Epithelial cell of prostate (primary cell): ENCODE measurements at regions not wholly inside any gene's neighbourhood (a gene's known extent, or its start where the extent isn't known, plus 50 kb on each side); places are given as distances from the start of the nearest gene placed in this dataset.
"Not testable (repeated sequence)": the region's sequence is repeated elsewhere in the genome, so short reads cannot be mapped to it uniquely, and the experiment has no call there.

Source experiments
- DNase-seq: peaks from one replicate; pipeline ENCODE4 v3.0.0-alpha.2; 2011; ENCODE audit warnings: low read depth, low spot score
- H3K27ac ChIP-seq: fragments of 450-650 bp; 2 replicates; pipeline ENCODE4 v1.5.1; 2017; ENCODE audit warnings: mild to moderate bottlenecking

DNA sequence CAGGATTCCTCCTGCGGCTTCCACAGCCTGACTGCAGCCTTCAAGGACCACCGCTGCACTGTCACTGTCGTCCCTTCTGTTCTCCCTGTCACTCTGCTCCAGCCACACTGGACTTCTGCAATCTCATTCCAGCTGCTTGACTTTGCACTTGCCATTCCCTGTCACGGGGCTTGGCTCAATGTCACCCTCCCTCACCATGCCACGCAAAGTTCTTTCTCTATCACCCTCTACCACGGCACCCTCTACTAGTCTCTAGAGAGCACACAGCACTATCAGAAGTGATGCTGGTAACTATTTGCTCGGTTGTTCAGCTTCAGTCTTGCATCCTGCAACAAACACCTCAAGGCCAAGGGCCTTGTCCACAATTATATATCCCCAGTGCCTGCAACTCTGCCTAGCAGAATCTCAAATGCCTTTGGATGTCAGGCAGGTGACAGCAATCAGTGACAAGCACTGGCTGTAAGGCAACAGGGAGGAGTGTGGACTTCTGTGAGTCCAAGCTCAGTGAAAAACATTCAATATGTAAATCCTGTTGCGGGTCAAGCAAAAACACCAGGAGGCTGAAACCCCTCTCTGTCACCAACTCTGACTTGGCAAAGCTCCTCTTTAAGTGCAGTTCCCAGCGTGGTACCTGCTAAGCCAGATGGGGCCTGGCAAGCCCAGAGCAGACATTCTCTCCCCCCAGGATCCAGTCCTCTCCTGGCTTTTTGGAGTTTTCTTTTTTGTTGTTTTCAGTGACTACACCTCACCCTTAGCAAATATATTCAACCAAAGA lies 259.9 kb downstream of the FGFR2 start:
- no peak overlapping the region for H3K27ac ChIP-seq
- no peak for DNase-seq

DNA sequence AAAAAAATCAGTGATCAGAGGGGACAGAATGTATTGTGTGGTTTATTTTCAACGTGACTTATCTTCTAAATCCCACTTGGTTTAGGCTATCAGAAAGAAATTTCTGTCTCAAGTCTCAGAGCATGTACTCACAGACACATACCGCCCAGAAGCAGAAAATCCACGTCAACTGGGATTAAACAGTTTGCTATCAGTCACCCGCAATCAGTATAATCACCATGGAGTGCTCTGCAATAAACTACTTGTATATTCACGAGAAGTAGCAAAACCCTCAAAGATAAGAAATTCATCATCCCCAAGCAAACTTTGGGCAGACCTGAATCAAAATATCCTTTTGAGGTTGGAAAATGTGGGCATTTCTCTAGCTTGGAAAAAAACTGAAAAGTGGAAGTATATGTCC lies 259.1 kb downstream of the FGFR2 start:
- H3K27ac ChIP-seq, result no peak overlapping the region
- no peak for DNase-seq

DNA sequence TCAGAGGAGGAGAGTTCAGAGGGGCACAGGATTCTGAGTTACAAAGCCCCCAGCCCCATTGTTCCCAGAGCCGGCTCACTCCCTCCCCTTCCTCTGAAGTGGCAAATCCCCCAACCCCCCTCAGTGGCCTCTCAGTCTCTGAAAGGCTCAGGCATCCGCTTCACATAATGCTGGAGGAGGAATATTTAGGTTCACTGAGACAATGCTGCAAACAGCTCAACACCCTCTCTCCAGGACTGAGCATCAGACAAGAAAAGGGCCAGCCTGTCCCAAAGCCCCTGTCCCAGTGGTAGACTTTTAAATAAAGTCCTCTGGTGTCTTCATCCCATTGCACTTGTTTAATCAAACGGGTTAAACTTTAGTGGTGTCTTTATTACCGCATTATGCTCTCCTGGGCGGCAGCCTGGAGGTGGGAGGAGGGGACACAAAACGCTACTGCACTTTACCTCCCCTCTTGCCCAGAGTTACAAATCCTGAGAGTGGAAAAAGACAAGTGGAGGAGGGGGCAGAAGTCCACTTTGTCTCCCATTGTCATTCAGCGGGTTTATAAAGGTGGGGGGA lies 257.9 kb downstream of the FGFR2 start:
- H3K27ac ChIP-seq, result no peak overlapping the region
- DNase-seq, result no peak

DNA sequence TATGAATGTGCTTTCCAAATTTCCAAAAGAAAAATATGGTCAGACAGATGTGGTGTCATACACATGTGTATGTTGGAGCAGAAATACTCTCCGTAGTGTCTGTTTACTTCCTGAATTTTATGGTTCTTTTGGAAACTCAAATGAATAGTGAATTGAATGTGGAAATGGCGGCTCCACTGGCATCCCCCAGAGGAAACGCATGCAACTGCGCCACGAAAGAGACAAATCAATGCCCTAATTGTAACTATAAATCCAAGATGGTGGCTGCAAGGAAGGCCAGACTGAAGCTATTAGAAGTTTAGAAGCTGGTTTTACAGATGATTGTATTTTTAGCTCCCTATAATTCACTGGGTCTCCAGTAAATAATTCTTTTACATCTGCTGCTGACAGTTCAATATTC lies 246.7 kb downstream of the FGFR2 start:
- no peak overlapping the region for H3K27ac ChIP-seq
- no peak for DNase-seq

DNA sequence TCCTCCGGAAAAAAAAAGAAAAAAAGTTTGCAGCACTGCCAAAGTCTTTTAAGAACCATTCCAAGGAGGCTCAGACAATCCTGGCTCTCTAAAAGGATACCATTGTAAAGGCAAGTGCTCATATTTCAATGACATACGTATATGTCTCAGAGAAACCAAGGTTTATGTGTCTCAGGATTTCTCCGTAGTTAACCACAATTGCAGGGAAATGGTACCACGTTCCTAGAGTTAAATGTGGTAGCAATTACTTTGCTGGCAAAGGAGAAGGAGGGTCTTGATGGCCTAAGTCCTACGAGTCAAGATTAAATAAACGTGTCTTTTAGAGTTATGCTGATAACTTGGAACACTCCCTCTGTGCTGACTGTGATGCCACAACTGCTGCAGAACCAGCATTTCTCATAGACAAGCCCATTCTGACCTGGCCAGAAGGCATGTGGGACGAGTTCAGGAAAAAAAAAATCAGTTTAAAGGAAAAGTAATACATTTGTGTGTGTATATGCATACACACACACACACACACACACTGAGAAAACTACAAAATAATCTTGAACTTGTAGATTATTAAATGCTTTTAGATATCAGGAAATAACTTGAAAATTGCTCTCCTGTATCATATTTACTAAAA lies 245.9 kb downstream of the FGFR2 start:
- H3K27ac ChIP-seq, result no peak overlapping the region
- DNase-seq, result no peak

DNA sequence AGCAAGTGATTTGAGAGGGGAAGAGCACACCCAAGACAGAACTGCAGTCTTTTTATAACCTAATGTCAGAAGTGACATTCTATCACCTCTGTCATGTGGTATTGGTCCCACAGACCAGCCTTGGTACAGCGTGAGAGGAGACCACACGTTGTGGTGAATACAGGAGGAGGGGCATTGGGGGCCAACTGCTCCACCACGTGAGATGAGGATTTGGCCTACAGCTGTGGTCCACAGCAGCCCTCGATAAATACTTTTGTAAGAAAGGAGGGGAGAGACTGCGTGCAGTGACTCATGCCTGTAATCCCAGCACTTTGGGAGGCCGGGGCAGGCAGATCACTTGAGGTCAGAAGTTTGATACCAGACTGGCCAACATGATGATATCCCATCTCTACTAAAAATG lies 243.1 kb downstream of the FGFR2 start:
- DNase-seq, result no peak
- no peak overlapping the region for H3K27ac ChIP-seq

DNA sequence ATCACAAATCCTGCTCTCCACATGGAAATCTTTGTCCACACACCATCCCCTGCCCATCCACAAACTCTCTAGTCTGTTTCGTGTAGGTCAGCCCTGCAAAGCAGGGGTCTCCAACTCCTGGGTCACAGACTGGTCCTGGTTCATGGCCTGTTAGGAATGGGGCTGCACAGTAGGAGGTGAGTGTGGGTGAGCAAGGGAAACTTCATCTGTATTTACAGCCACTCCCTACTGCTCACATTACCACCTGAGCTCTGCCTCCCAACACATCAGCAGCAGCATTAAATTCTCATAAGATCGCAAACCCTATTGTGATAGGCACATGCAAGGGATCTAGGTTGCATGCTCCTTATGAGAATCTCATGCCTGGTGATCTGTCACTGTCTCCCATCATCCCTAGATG lies 242.1 kb downstream of the FGFR2 start:
- no peak for DNase-seq

DNA sequence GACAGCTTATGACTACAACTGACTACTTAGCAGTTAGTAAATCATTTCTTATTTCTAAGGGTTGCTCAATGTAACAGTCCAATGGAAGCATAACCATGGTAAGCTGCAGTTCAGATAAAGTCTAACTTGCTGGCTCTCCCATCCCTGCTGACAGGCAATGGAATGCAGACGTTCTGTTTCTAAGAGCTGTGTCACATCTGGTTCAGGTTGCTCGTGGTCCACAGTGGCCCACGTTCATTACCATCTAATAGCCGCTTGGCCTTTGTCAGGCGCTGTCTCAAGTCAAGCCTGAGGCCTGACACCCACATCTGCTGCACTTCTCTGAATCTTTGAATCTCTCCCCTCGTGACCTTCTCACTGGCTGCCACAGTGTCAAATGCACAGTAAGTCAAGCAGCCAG lies 240.8 kb downstream of the FGFR2 start:
- DNase-seq, result no peak
- no peak overlapping the region for H3K27ac ChIP-seq

More for the DNA sequence above, 242.1 kb downstream of the FGFR2 start:
- H3K27ac ChIP-seq, result no peak overlapping the region

DNA sequence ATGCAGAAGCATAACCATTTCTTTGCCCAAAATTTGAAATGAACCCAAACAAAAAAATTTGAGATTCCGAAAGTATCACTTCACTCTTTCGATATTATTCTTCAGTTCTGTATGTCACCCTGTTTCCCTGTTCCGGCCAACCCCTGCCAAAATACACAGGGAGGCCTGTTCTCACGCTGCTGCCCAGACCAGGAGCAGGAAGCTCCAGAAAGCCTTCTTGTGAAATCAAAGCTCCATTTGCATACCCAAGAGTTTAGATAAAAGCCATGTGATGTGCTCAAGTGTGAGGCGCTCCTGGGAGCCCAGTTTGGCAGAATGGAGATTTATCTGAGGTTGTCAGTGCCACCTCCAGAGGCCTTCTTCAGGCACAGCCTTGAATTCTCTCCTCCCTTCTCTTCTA lies 236.2 kb downstream of the FGFR2 start:
- DNase-seq, result peak; percentile 37
- H3K27ac ChIP-seq, result no peak overlapping the region

DNA sequence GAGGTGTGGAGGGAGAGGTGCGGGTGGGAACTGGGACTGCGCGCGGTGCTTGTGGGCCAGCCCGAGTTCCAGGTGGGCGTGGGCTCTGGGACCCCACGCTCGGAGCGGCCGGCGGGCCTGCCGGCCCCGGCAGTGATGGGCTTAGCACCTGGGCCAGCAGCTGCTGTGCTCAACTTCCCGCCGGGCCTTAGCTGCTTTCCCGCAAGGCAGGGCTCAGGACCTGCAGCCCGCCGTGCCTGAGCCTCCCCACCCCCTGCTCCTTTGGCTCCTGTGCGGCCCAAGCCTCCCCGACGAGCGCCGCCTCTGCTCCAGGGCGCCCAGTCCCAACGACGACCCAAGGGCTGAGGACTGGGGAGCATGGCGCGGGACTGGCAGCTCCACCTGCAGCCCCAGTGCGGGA lies 232.7 kb downstream of the FGFR2 start:
- DNase-seq, result no peak
- H3K27ac ChIP-seq, result no peak overlapping the region

DNA sequence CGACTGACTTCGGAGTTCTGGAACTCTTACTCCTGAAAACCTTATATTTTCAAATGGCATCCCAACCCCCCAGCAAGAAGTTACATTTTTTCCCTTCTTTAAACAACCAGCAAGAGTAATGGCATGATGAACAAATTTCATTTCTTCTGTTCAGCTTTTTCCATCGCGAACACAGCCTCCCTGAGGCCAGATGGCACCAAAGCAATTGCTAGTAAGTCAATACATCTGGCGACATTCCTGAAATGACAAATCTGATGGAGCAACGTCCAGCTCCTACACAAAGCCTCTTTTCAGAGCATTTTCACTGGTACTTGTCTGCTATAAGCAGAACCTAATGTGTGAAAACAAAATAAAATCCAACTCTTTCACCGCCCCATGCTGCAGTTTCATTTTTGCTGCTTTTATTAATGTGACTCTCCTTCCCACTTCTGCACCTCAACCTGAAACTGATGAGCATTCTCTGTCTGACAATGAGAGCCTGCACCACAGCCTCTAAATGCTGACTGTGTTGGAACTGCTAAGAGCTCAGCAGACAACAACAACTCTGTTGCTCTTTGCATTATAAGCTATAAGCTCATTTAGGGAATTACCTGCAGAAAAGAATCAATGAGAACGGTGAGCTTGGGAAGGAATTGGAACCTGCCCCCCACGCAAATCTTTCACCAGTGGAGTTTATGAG lies 229.8 kb downstream of the FGFR2 start:
- DNase-seq, result no peak
- H3K27ac ChIP-seq, result no peak overlapping the region

DNA sequence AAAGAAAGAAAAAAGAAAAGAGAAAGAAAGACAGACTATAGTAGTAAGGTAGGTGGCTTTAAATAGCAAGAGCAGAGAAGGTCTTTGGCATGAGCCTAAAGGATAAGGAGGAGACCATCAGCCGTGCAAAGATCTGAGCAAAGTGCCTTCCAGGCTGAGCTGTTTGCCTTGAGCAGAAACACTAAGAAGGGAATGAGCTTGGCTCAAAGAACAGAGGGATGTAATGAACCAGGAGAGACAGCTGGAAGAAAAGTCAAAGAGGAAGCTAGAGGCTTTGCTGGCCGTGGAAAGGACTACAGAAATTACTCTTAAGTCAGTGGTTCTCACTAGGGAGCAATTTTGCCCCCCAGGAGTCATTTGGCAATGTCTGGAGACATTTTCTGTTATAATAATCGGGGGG lies 228.6 kb downstream of the FGFR2 start:
- DNase-seq, result no peak
- no peak overlapping the region for H3K27ac ChIP-seq

DNA sequence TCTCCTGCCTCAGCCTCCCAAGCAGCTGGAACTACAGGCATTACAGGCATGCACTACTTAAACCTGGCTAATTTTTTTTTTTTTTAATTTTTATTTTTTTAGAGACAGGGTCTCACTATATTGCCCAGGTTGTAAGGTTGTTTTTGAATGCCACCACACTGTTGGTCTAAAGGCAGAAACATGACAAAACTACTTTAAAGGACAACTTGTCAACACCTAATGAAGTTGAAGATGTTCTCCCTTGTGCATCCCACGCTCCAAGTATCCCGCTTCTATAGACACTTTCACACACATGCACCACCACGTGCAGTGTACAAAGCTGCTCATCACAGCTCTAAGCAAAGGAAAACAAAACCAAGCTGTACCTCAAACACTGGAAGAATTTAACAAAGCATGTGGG lies 226.4 kb downstream of the FGFR2 start:
- no peak overlapping the region for H3K27ac ChIP-seq

DNA sequence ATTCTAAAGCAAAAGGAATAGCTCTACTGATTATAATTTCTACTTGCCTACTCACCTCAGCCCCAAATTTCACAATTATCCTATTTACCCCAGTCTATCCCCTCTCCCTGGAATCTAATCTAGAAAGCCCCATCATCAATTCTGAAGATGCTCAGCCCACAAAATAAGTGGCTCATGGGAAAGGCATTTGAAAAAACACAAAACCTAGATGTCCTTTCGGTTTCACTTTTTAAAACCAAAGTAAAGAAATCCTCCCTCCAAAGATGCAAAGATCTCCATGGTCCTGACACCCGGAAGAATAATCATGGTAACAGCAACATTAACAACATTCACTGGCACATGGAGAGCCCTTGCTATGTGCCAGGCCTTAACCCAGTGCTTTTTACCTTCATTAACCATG lies 224.8 kb downstream of the FGFR2 start:
- no peak for DNase-seq
- no peak overlapping the region for H3K27ac ChIP-seq

More for the DNA sequence above, 226.4 kb downstream of the FGFR2 start:
- DNase-seq, result no peak

DNA sequence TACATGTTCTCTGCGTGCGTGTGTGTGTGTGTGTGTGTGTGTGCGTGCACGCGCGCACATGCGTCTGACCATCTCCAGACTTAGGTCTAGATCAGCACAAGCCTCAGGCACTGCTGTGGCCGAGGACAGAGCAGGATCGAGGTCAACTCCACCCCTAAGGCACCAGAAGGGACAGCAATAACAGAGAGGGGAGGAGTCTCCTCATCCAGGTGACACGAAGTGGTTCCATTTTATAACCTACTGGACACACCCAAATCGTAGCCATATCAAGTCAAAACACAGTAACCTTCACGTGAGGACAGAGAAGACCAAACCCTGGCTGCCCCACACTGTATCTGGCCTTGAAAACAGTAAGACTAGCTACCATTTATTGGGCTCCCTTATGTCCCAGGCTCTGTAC lies 224.1 kb downstream of the FGFR2 start:
- DNase-seq, result no peak
- no peak overlapping the region for H3K27ac ChIP-seq

DNA sequence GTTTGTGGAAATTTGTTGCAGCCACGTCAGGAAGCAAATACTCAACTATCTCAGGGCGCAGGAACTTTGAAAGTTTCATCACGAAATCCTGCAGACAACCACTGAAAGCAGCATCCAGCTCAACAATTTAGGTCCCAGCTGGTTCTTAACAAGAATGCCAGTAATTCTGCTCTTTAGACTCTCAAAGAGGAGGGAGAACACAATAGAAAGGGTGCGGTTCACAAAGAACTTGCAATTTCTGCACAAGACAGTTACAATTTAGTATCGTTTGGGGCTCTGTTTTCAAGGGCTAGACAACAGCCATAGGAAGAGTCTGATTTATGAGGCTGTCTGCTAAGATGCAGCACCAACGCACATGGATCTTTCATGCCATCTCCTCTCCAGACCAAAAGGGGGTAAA lies 223.1 kb downstream of the FGFR2 start:
- DNase-seq, result no peak
- no peak overlapping the region for H3K27ac ChIP-seq

DNA sequence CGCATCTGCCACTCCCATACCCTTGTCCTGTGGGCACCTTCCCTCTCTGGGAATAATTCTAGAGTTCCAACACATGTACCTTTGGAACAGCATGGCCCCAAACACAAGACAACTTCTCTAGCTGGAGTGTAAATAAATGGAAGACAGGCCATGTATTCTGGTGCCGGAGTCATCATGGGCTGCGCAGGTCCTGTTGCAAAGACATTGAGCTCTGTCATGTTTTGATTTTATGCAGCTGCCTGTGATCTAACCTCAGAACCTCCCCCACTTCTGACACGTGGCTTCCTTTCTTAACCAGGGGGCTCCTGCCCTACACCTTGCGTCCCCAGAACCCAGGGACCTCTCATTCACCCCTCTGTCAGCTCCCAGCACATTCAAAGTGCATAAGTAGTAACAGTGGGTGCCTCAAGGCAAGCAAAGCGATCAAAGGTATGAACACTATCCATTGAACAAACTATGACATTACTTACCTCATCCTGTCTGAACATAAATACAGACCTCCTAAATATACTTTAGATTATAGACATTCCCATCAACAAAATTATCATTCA lies 219.9 kb downstream of the FGFR2 start:
- H3K27ac ChIP-seq, result no peak overlapping the region
- DNase-seq, result no peak

DNA sequence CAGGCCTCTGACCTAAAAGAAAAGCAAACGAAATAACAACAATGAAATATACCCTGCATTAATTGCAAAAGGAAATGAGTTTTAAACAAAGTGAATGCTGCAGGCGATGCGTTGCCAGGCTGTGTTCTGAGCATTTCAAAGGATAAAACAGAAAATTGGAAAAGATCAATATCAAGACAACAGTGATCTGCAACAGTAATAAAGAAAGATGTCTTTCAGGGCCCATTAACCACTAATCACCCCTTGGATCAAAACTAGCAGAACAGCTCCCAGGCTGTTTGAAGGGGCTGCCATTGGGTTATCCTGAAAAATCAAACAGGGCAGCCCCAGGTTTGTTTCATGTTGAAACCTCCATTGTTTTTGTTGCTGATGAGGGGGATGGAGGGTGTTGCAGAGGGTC lies 219.2 kb downstream of the FGFR2 start:
- no peak overlapping the region for H3K27ac ChIP-seq
- DNase-seq, result no peak

DNA sequence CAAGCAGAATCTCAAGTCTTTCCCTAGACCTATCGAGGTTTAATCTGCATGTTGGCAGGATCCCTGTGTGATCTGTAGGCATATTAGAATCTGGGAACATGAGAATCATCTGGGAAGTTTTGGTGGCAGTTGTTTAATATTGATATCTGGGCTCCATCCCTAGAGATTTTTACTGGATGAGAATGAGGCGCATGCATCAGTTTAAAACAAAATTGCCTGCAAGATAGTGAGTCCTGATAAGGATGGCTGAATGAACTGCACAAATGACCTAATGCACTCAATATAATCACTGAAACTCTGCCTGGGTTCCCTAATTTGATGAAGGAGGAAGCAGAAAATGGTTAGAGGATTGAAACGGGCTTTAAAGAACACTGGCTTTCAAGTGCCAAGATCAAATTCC lies 218.0 kb downstream of the FGFR2 start:
- H3K27ac ChIP-seq, result no peak overlapping the region

DNA sequence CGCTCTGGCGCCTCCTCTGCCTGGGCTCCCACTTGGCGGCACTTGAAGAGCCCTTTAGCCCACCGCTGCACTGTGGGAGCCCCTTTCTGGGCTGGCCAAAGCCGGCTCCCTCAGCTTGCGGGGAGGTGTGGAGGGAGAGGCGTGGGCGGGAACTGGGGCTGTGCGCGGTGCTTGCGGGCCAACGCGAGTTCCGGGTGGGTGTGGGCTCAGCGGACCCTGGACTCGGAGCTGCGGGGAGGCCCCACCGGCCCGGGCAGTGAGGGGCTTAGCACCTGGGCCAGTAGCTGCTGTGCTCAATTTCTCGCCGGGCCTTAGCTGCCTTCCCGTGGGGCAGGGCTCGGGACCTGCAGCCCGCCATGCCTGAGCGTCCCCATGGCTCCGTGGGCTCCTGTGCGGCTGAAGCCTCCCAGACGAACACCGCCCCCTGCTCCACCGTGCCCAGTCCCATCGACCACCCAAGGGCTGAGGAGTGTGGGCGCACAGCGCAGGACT lies 216.2 kb downstream of the FGFR2 start:
- not testable (repeated sequence) for H3K27ac ChIP-seq, DNase-seq

More for the DNA sequence above, 218.0 kb downstream of the FGFR2 start:
- no peak for DNase-seq

DNA sequence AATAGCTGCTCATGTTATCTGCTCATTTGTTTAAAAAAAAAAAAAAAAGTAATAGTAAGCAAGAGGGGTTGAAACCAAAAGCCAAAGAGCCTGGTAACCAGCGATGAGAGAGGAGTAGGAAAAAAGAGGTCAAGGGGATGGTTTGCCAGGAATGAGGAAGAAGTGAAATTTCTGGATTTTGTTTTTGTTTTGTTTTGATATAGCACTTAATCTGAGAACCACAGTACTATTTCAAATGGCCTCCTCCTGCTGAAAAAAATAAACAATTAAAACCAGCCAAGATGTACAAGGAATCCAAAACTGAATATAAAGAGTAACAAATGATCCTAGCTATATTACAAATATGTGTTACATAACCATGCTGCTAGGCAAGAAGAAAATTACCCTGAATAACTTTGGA lies 213.1 kb downstream of the FGFR2 start:
- no peak overlapping the region for H3K27ac ChIP-seq
- DNase-seq, result no peak
